HepG2 (cell line): ENCODE measurements at regions not wholly inside any gene's neighbourhood (a gene's known extent, or its start where the extent isn't known, plus 50 kb on each side); places are given as distances from the start of the nearest gene placed in this dataset.

ENCODE experiments used
- ATAC-seq: fragments of 200-7000 bp; cut with Tn5 transposase; 3 replicates; pipeline ENCODE4 v1.9.1; 2020; ENCODE audit warnings: mild to moderate bottlenecking, moderate library complexity
- BruUV-seq: library from RNA; stranded (reverse); fragments of 400-500 nt; replicated peaks from 2 replicates; lab custom pipeline; 2021; lab: Mats Ljungman, UMichigan
- CTCF ChIA-PET: fragments of 300-600 bp; formaldehyde crosslinking; extraction: SDS; loops from one replicate; lab custom pipeline; 2021; ENCODE audit warnings: low total read pairs, inconsistent platforms, low intra/inter-chr PET ratio; lab: Yijun Ruan, JAX
- POLR2A ChIA-PET: fragments of 350-600 bp; sonication (Branson Sonifier 250); formaldehyde crosslinking; loops from one replicate; lab custom pipeline; 2020; ENCODE audit warnings: antibody characterized with exemption, inconsistent platforms; lab: Yijun Ruan, JAX
- DNase-seq: peaks from one replicate; pipeline ENCODE4 v3.0.0-alpha.2; 2015; ENCODE audit warnings: low spot score
- FAIRE-seq: peaks from 3 replicates; lab custom pipeline; 2011; peaks lifted over from hg19 to GRCh38; lab: Jason Lieb, UNC
- H2AFZ ChIP-seq: one replicate; pipeline ENCODE4 v1.6.1; 2011; ENCODE audit warnings: low read length, inconsistent platforms
- H3K27ac ChIP-seq: fragments of 300-600 bp; 3 replicates; pipeline ENCODE4 v1.8.0; 2011; ENCODE audit warnings: mixed run types, mild to moderate bottlenecking, mixed read lengths, low read length, inconsistent platforms; ENCODE audit not compliant: insufficient read depth; ENCODE audit errors: extremely low read length
- H3K27me3 ChIP-seq, 2 experiments: fragments of 200-600 bp in 1 of 2; 2 replicates in 1 of 2; 3 replicates in 1 of 2; pipeline versions ENCODE4 v1.6.0 to v1.8.0; 2011; ENCODE audit warnings: low read length in 2 of 2, mild to moderate bottlenecking in 2 of 2, moderate library complexity in 2 of 2, inconsistent platforms in 1 of 2; ENCODE audit not compliant: insufficient read depth in 2 of 2, control insufficient read depth in 1 of 2
- H3K36me3 ChIP-seq, 2 experiments: fragments of 200-600 bp in 1 of 2; replicated peaks in 1 of 2; 2 replicates in 1 of 2; 3 replicates in 1 of 2; pipeline versions ENCODE4 v1.5.1 to v1.8.0; 2011; ENCODE audit warnings: low read length in 2 of 2, inconsistent platforms in 1 of 2; ENCODE audit not compliant: insufficient read depth in 2 of 2, control insufficient read depth in 1 of 2
- H3K4me1 ChIP-seq: 2 replicates; pipeline ENCODE4 v1.5.1; 2012; ENCODE audit warnings: low read length, inconsistent platforms; ENCODE audit not compliant: insufficient read depth
- H3K4me2 ChIP-seq: 2 replicates; pipeline ENCODE4 v1.6.0; 2011; ENCODE audit warnings: low read depth, low read length, inconsistent platforms
- H3K4me3 ChIP-seq, 3 experiments: fragments of 200-600 bp in 1 of 3; sonication (generic), shearing (Covaris generic) in 1 of 3; replicated peaks in 1 of 3; 2 replicates each; pipeline ENCODE4 v1.5.1; 2011 to 2016; ENCODE audit warnings: low read length in 3 of 3, inconsistent platforms in 2 of 3, low read depth in 2 of 3, mild to moderate bottlenecking in 2 of 3, control low read depth in 1 of 3, mixed read lengths in 1 of 3; ENCODE audit not compliant: insufficient read depth in 1 of 3
- H3K79me2 ChIP-seq: one replicate; pipeline ENCODE4 v1.6.1; 2011; ENCODE audit warnings: low read length, inconsistent platforms; ENCODE audit not compliant: insufficient read depth
- H3K9ac ChIP-seq: 2 replicates; pipeline ENCODE4 v1.6.0; 2011; ENCODE audit warnings: mild to moderate bottlenecking, low read depth, low read length, inconsistent platforms; ENCODE audit not compliant: insufficient read depth
- H3K9me3 ChIP-seq: 2 replicates; pipeline ENCODE4 v1.5.1; 2012; ENCODE audit warnings: mild to moderate bottlenecking, low read length
- H4K20me1 ChIP-seq: 2 replicates; pipeline ENCODE4 v1.6.0; 2011; ENCODE audit warnings: inconsistent platforms, mild to moderate bottlenecking, low read length, moderate library complexity; ENCODE audit not compliant: insufficient read depth
- KDM5B ChIP-seq: sonication (generic); formaldehyde crosslinking; IDR thresholded peaks from 2 replicates; pipeline ENCODE4 v1.4.0; 2020; ENCODE audit warnings: missing genetic modification reagents, mild to moderate bottlenecking, borderline replicate concordance
- NFAT5 ChIP-seq: sonication (generic); formaldehyde crosslinking; IDR thresholded peaks from 2 replicates; pipeline ENCODE4 v1.4.0; 2020; ENCODE audit warnings: missing genetic modification reagents
- ZBTB4 ChIP-seq: sonication (generic); formaldehyde crosslinking; IDR thresholded peaks from 2 replicates; pipeline ENCODE4 v1.4.0; 2020; ENCODE audit warnings: missing genetic modification reagents, mild to moderate bottlenecking, borderline replicate concordance
- ZNF256 ChIP-seq: sonication (generic); formaldehyde crosslinking; conservative IDR thresholded peaks from 2 replicates; pipeline ENCODE4 v1.4.0; 2020; ENCODE audit warnings: missing genetic modification reagents
- ZNF513 ChIP-seq: sonication (generic); formaldehyde crosslinking; conservative IDR thresholded peaks from 2 replicates; pipeline ENCODE4 v1.5.0; 2020; ENCODE audit warnings: missing genetic modification reagents
- ZNF790 ChIP-seq: sonication (generic); formaldehyde crosslinking; IDR thresholded peaks from 2 replicates; pipeline ENCODE4 v1.8.0; 2022; ENCODE audit warnings: missing genetic modification reagents, mild to moderate bottlenecking, borderline replicate concordance
- ZNF879 ChIP-seq: sonication (generic); formaldehyde crosslinking; IDR thresholded peaks from 2 replicates; pipeline ENCODE4 v1.8.1; 2023; ENCODE audit warnings: missing genetic modification reagents
- WGBS: methylation state at CpG from one replicate; pipeline ENCODE4 v1.1.6; 2017; ENCODE audit warnings: low lambda C conversion rate; 5-methylcytosine and 5-hydroxymethylcytosine counted together
- in situ Hi-C: cut with HindIII; loops from 2 replicates; pipeline ENCODE4 v1.10.0; 2017; ENCODE audit warnings: low pct_unique_long_range_greater_than_20kb; ENCODE audit not compliant: extremely low pct_ligation_motif_present
- intact Hi-C: fragments of 100-400 bp; cut with micrococcal nuclease; formaldehyde crosslinking; loops from one replicate; pipeline ENCODE4 v1.10.0; 2022; ENCODE audit not compliant: unreplicated experiment

- BruUV-seq: no TSS peak
- H3K27ac ChIP-seq: no peak overlapping the region
- H3K27me3 ChIP-seq: no peaks in the 10 kb centered on the region
- no peak overlapping the region for H3K4me2 ChIP-seq
- no peaks in the 10 kb centered on the region for H3K79me2 ChIP-seq
- no peaks in the 10 kb centered on the region for H3K36me3 ChIP-seq
- no peak overlapping the region for H3K4me3 ChIP-seq
- no peak overlapping the region for H3K9ac ChIP-seq
- POLR2A ChIA-PET: no interaction called here
- no peak overlapping the region for H2AFZ ChIP-seq
- H4K20me1 ChIP-seq: no peaks in the 10 kb centered on the region
- TF ChIP-seq ZNF513 (CRISPR knock-in tag): no peak
- no peak for TF ChIP-seq KDM5B (CRISPR knock-in tag)
- no peak for TF ChIP-seq NFAT5 (CRISPR knock-in tag)
- TF ChIP-seq ZNF790: no peak
- no peak for TF ChIP-seq ZNF256 (CRISPR knock-in tag)
- TF ChIP-seq ZNF879 (CRISPR knock-in tag): no peak
- no peak for TF ChIP-seq ZBTB4 (CRISPR knock-in tag)
- WGBS: 93% methylated on average over 7 of the region's 7 CpGs
- H3K9me3 ChIP-seq: no peaks in the 10 kb centered on the region
- no peak for DNase-seq
- no peak for ATAC-seq
- H3K4me1 ChIP-seq: peaks cover 17% of the 10 kb centered on the region
- intact Hi-C loops: no loop called here
- in situ Hi-C loops: loop anchor here (25.0 kb wide), 1 partner anchor 802 kb away; no protein-coding TSS in a partner anchor
- no peak for FAIRE-seq
- CTCF ChIA-PET: no interaction called here
Observed at GRCh38 chr12:115464661-115465060, 780.7 kb upstream of the TBX3 start.
